ENCODE measurements at regions not wholly inside any gene's neighbourhood (a gene's known extent, or its start where the extent isn't known, plus 50 kb on each side); places are given as distances from the start of the nearest gene placed in this dataset.
"Not testable (repeated sequence)": the region's sequence is repeated elsewhere in the genome, so short reads cannot be mapped to it uniquely, and the experiment has no call there.

DNA sequence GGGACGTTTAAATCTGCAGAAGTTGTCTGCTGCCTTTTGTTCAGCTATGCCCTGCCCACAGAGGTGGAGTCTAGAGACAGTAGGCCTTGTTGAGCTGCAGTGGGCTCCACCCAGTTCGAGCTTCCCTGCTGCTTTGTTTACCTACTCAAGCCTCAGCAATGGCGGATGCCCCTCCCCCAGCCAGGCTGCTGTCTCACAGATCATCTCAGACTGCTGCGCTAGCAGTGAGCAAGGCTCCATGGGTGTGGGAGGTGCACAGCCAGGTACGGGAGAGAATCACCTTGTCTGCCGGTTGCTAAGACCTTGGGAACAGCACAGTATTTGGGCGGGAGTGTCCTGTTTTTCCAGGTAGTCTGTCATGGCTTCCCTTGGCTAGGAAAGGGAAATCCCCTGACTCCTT, 114.3 kb upstream of the PALM2AKAP2 start:
- not testable (repeated sequence) for DNase-seq

DNA sequence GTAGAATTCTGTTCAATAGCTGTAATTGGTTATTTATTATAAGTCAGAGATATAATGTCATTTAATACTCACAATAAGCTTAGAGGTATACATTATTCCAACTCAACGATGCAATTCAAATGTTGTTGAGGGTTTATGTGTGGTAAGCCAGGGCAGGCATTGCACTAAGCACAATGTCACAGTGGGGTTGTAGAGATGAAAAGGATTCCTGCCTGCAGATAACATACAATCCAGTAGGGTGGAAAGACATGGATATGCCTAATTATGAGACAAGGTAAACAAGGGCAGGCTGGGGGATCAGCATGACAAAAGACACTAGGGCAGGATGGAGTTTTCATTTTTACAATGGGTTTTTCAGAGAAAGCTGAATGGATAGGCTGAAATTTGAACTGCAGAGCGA, 98.7 kb upstream of the PALM2AKAP2 start:
- CTCF ChIA-PET: no interaction called here
- Mint-ChIP-seq H3K27me3 (no peaks in the 10 kb centered on the region), H3K4me3 (no peak overlapping the region)

More for the DNA sequence above, 114.3 kb upstream of the PALM2AKAP2 start:
- H3K27ac Mint-ChIP-seq, CTCF ChIA-PET, H3K36me3 Mint-ChIP-seq, H3K27me3 Mint-ChIP-seq, H3K4me1 Mint-ChIP-seq, H3K4me3 Mint-ChIP-seq: not testable (repeated sequence)
- peaks cover 11% of the 10 kb centered on the region for H3K9me3 Mint-ChIP-seq

GRCh38 chr9:109682227-109682626, 97.8 kb upstream of the PALM2AKAP2 start:
- no peak overlapping the region for H3K4me3 Mint-ChIP-seq
- no peaks in the 10 kb centered on the region for H3K36me3 Mint-ChIP-seq
- DNase-seq: no peak
- H3K27ac Mint-ChIP-seq: no peak overlapping the region
- H3K9me3 Mint-ChIP-seq: peaks cover 2% of the 10 kb centered on the region
- no peaks in the 10 kb centered on the region for H3K4me1 Mint-ChIP-seq
- CTCF ChIA-PET: no interaction called here
- H3K27me3 Mint-ChIP-seq: no peaks in the 10 kb centered on the region

More for the DNA sequence above, 98.7 kb upstream of the PALM2AKAP2 start:
- no peaks in the 10 kb centered on the region for H3K4me1 Mint-ChIP-seq
- H3K27ac Mint-ChIP-seq: no peak overlapping the region
- no peaks in the 10 kb centered on the region for H3K9me3 Mint-ChIP-seq
- no peak for DNase-seq
- no peaks in the 10 kb centered on the region for H3K36me3 Mint-ChIP-seq

DNA sequence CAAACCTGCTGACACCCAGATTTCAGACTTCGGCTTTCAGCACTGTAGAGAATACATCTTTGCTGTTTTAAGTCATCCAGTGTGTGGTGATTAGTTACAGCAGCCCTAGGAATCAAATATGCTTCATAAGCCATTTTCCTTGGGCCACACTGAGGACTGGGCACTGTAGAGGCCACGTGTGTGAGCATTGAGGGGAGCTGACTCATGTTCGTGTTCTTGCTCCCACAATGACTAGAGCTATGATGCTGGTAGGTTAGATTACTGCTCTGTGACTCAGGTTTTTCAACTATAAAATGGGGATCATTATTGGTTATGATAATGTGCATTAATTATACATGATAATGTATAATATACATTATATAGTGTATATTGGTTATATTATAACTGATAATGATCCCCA, 96.5 kb upstream of the PALM2AKAP2 start:
- H3K27ac Mint-ChIP-seq: no peak overlapping the region

GRCh38 chr9:109689701-109690100, 90.3 kb upstream of the PALM2AKAP2 start:
- CTCF ChIA-PET: no interaction called here

More for the DNA sequence above, 96.5 kb upstream of the PALM2AKAP2 start:
- H3K36me3 Mint-ChIP-seq: no peaks in the 10 kb centered on the region
- H3K4me1 Mint-ChIP-seq: no peaks in the 10 kb centered on the region
- DNase-seq: no peak
- CTCF ChIA-PET: no interaction called here
- H3K4me3 Mint-ChIP-seq: no peak overlapping the region
- peaks cover 2% of the 10 kb centered on the region for H3K9me3 Mint-ChIP-seq
- H3K27me3 Mint-ChIP-seq: no peaks in the 10 kb centered on the region

DNA sequence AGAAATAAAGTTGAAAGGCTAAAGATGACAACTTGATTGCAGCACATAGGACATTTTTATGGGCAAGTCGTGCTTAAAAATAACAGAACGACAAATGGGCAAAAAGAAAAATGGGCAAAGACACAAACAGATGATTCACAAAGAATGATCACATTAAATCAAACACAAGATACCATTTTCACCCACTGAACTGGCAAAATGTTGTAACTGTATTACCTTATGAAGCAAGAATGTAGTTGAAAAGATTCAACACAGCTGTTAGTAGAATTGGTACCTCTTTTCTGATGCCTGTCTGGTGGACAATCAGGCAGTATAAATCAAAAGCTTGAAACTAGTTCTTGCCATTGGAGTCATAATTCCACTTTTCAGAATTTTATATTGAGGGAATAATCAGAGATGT, 81.0 kb upstream of the PALM2AKAP2 start:
- H3K4me1 Mint-ChIP-seq: no peaks in the 10 kb centered on the region
- CTCF ChIA-PET: interaction anchor here (0.5 kb wide), 1 partner anchor 33 kb away, joined by 3 read pairs; no protein-coding TSS in a partner anchor
- H3K36me3 Mint-ChIP-seq: no peaks in the 10 kb centered on the region
- H3K27ac Mint-ChIP-seq: no peak overlapping the region
- no peaks in the 10 kb centered on the region for H3K27me3 Mint-ChIP-seq
- DNase-seq: no peak
- no peaks in the 10 kb centered on the region for H3K9me3 Mint-ChIP-seq
- no peak overlapping the region for H3K4me3 Mint-ChIP-seq

More at GRCh38 chr9:109689701-109690100, 90.3 kb upstream of the PALM2AKAP2 start:
- Mint-ChIP-seq H3K36me3 (no peaks in the 10 kb centered on the region), H3K9me3 (peaks cover 2% of the 10 kb centered on the region), H3K27me3 (no peaks in the 10 kb centered on the region), H3K4me3 (no peak overlapping the region), H3K4me1 (no peaks in the 10 kb centered on the region), H3K27ac (no peak overlapping the region)
- DNase-seq: no peak

DNA sequence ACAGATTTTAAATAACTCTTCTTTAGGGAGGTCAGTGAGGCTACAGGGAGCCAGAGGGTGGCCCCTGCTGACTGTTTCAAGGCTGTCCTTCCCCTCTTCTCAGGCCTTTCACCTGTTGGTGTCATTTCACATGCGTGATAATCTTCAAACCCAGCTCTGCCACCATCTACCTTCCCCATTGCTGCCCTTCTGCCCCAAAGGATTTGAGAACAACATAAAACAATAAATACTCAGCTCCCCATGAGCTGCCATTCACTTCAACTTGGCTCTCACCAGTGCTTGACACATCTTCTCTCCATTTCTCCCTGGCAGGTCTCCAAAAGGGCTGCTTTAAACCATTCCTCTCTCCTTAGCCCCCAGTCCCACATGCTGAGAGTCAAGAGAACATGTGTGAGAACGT, 75.5 kb upstream of the PALM2AKAP2 start:
- no peaks in the 10 kb centered on the region for H3K9me3 Mint-ChIP-seq
- CTCF ChIA-PET: no interaction called here

DNA sequence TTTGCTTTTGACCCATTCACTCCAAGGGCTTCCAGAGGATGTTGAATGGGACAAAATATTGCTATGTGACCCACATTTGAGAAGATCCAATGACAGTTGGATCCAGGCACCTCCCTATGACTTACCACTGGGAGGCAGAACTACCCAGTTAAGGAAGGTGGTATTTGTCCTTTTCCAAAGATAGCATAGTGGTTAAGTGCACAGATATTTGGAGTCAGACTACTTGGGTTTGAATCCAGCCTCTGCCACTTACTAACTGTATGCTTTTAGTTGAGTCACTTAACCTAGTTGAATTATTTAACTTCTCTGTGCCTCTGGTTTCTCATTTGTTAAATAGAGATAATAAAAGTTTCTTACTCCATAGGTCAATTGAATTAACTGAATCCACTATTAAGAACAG, 74.5 kb upstream of the PALM2AKAP2 start:
- Mint-ChIP-seq H3K4me3 (no peak overlapping the region), H3K27ac (no peak overlapping the region), H3K27me3 (no peaks in the 10 kb centered on the region), H3K9me3 (no peaks in the 10 kb centered on the region), H3K4me1 (no peaks in the 10 kb centered on the region), H3K36me3 (no peaks in the 10 kb centered on the region)
- no peak for DNase-seq
- CTCF ChIA-PET: no interaction called here

More for the DNA sequence above, 75.5 kb upstream of the PALM2AKAP2 start:
- H3K4me1 Mint-ChIP-seq: no peaks in the 10 kb centered on the region
- no peak for DNase-seq
- H3K27ac Mint-ChIP-seq: no peak overlapping the region
- H3K4me3 Mint-ChIP-seq: no peak overlapping the region
- H3K27me3 Mint-ChIP-seq: no peaks in the 10 kb centered on the region
- no peaks in the 10 kb centered on the region for H3K36me3 Mint-ChIP-seq

GRCh38 chr9:109707355-109707754, 72.6 kb upstream of the PALM2AKAP2 start:
- no peaks in the 10 kb centered on the region for H3K9me3 Mint-ChIP-seq
- no peaks in the 10 kb centered on the region for H3K27me3 Mint-ChIP-seq
- H3K36me3 Mint-ChIP-seq: no peaks in the 10 kb centered on the region
- no peak overlapping the region for H3K27ac Mint-ChIP-seq
- H3K4me3 Mint-ChIP-seq: no peak overlapping the region
- CTCF ChIA-PET: no interaction called here
- H3K4me1 Mint-ChIP-seq: no peaks in the 10 kb centered on the region
- no peak for DNase-seq

GRCh38 chr9:109708451-109708945, 71.5 kb upstream of the PALM2AKAP2 start:
- H3K27me3 Mint-ChIP-seq: no peaks in the 10 kb centered on the region
- no peak for DNase-seq

DNA sequence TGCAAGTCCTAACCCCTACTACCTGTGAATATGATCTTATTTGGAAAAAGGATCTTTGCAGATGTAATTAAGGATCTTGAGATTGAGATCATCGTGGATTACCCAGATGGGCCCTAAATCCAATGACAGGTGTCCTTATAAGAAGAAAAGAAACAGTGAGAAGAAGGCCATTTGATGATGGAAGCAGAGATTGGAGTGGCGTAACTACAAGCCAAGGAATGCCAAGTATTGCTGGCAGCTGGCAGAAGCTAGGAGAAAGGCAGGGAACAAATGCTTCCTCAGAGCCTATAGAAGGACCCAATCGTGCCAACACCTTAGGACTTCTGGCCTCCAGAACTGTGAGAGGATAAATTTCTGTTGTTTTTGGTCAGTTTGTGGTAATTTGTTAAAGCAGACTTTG, 70.1 kb upstream of the PALM2AKAP2 start:
- no peak overlapping the region for H3K27ac Mint-ChIP-seq

More at GRCh38 chr9:109708451-109708945, 71.5 kb upstream of the PALM2AKAP2 start:
- Mint-ChIP-seq H3K4me1 (no peaks in the 10 kb centered on the region), H3K27ac (no peak overlapping the region), H3K9me3 (no peaks in the 10 kb centered on the region), H3K36me3 (no peaks in the 10 kb centered on the region), H3K4me3 (no peak overlapping the region)
- CTCF ChIA-PET: no interaction called here

DNA sequence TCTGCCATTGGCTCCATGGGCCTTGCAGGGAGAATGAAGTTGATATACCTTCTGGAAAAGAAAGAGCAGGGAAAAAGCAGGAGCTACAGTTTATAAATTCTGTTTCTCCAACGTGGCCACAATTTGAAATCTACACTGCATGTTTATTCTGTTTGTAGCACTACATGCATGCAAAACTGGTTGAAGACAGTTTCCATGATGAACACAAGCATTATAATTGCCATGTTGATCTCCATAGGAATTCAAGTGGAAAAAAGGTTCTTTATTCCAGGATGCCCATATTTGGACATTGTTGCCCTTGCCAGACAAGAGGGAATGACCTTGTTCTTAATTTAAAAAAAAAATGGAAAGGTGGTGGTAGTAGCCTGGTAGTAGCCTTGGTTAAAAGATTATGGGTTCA, 69.2 kb upstream of the PALM2AKAP2 start:
- H3K27ac Mint-ChIP-seq: no peak overlapping the region
- H3K4me3 Mint-ChIP-seq: no peak overlapping the region
- no peak for DNase-seq
- no peaks in the 10 kb centered on the region for H3K27me3 Mint-ChIP-seq
- H3K4me1 Mint-ChIP-seq: no peaks in the 10 kb centered on the region
- H3K9me3 Mint-ChIP-seq: no peaks in the 10 kb centered on the region
- CTCF ChIA-PET: no interaction called here
- H3K36me3 Mint-ChIP-seq: no peaks in the 10 kb centered on the region

More for the DNA sequence above, 70.1 kb upstream of the PALM2AKAP2 start:
- Mint-ChIP-seq H3K4me1 (no peaks in the 10 kb centered on the region), H3K27me3 (no peaks in the 10 kb centered on the region), H3K36me3 (no peaks in the 10 kb centered on the region), H3K9me3 (no peaks in the 10 kb centered on the region), H3K4me3 (no peak overlapping the region)
- CTCF ChIA-PET: interaction anchor here (0.7 kb wide), 1 partner anchor 74 kb away, joined by 3 read pairs; no protein-coding TSS in a partner anchor
- no peak for DNase-seq

GRCh38 chr9:109715344-109715743, 64.7 kb upstream of the PALM2AKAP2 start:
- H3K4me1 Mint-ChIP-seq: no peaks in the 10 kb centered on the region
- H3K27me3 Mint-ChIP-seq: no peaks in the 10 kb centered on the region
- no peak overlapping the region for H3K4me3 Mint-ChIP-seq
- H3K27ac Mint-ChIP-seq: no peak overlapping the region
- no peaks in the 10 kb centered on the region for H3K9me3 Mint-ChIP-seq
- CTCF ChIA-PET: no interaction called here
- H3K36me3 Mint-ChIP-seq: no peaks in the 10 kb centered on the region
- DNase-seq: no peak

DNA sequence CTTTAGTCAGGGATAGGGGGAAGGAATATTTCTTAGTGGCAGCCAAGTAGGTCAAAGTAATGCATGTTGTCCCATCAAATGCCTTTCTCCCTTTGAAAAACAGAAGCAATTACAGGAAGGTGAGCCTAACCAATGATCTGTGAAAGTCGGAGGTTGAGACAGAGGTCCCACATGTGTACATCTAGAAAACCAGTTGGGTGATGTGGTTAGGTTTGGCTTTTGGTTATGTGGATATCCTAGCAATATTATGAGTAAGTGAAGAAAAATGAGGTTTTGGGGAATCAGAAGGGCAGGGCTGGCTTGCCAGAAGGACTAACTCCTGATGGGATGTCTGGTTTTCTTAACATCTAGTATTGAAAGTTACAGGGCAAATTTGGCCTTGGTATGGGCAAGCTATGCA, 63.4 kb upstream of the PALM2AKAP2 start:
- Mint-ChIP-seq H3K36me3 (no peaks in the 10 kb centered on the region), H3K27me3 (no peaks in the 10 kb centered on the region)

GRCh38 chr9:109717342-109717741, 62.7 kb upstream of the PALM2AKAP2 start:
- Mint-ChIP-seq H3K36me3 (no peaks in the 10 kb centered on the region), H3K4me1 (no peaks in the 10 kb centered on the region), H3K4me3 (no peak overlapping the region), H3K9me3 (no peaks in the 10 kb centered on the region), H3K27me3 (no peaks in the 10 kb centered on the region), H3K27ac (no peak overlapping the region)
- CTCF ChIA-PET: no interaction called here
- DNase-seq: no peak

More for the DNA sequence above, 63.4 kb upstream of the PALM2AKAP2 start:
- CTCF ChIA-PET: no interaction called here
- no peak overlapping the region for H3K27ac Mint-ChIP-seq
- H3K9me3 Mint-ChIP-seq: no peaks in the 10 kb centered on the region
- H3K4me3 Mint-ChIP-seq: no peak overlapping the region
- no peaks in the 10 kb centered on the region for H3K4me1 Mint-ChIP-seq
- no peak for DNase-seq

DNA sequence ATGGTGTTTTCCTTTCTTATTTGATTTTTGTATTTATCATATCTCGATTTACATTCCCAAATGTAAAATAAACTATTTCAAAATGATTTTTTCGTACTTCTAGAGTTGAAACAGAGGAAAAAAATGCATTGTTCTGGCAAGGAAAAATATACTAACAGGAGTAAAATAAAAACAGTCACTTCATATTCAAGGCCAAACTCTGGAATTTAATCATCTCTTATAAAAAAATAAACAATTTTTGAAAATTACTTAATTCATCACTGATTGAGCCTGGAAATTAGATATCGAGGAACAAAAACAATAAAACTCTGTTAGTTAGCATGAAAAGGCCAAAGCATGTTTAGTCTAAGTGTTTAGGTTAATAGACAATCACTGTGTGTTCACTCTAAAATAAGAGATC, 61.1 kb upstream of the PALM2AKAP2 start:
- Mint-ChIP-seq H3K36me3 (no peaks in the 10 kb centered on the region), H3K4me1 (no peaks in the 10 kb centered on the region), H3K9me3 (no peaks in the 10 kb centered on the region), H3K27ac (no peak overlapping the region), H3K4me3 (no peak overlapping the region), H3K27me3 (no peaks in the 10 kb centered on the region)
- CTCF ChIA-PET: no interaction called here
- DNase-seq: no peak
